K562 (cell line): ENCODE measurements at regions not wholly inside any gene's neighbourhood (a gene's known extent, or its start where the extent isn't known, plus 50 kb on each side); places are given as distances from the start of the nearest gene placed in this dataset.

ENCODE experiments used
- CHCHD3 ChIP-seq: fragments of 250-450 bp; sonication (Bioruptor Pico); IDR thresholded peaks from 2 replicates; pipeline ENCODE4 v2.1.2; 2022; ENCODE audit warnings: mild to moderate bottlenecking
- EP300 ChIP-seq: IDR thresholded peaks from 2 replicates; pipeline ENCODE4 v1.6.1; 2012; ENCODE audit warnings: low read length, improper control_type of control experiment
- EP400 ChIP-seq: fragments of 450-650 bp; IDR thresholded peaks from 2 replicates; pipeline ENCODE4 v1.6.1; 2017; ENCODE audit warnings: antibody characterized with exemption, mild to moderate bottlenecking, moderate library complexity
- HOXB6 ChIP-seq: fragments of 250-450 bp; sonication (Bioruptor Pico); IDR thresholded peaks from 2 replicates; pipeline ENCODE4 v1.5.1; 2022; ENCODE audit warnings: mild to moderate bottlenecking, borderline replicate concordance
- NR3C1 ChIP-seq: sonication (generic); formaldehyde crosslinking; IDR thresholded peaks from 2 replicates; pipeline ENCODE4 v1.8.1; 2022; ENCODE audit warnings: missing genetic modification reagents
- RAD21 ChIP-seq, 2 experiments: fragments of 250-450 bp in 1 of 2; fragments of 450-650 bp in 1 of 2; sonication (Bioruptor Pico) in 1 of 2; formaldehyde crosslinking in 1 of 2; IDR thresholded peaks in 1 of 2; conservative IDR thresholded peaks in 1 of 2; 2 replicates each; pipeline versions ENCODE4 v1.4.0 to v1.8.0; 2020 to 2022; ENCODE audit warnings: mild to moderate bottlenecking in 2 of 2, moderate library complexity in 1 of 2
- ZNF232 ChIP-seq: sonication (generic); formaldehyde crosslinking; IDR thresholded peaks from 2 replicates; pipeline ENCODE4 v1.8.0; 2022; ENCODE audit warnings: mild to moderate bottlenecking, missing genetic modification reagents
- ZNF324 ChIP-seq: fragments of 250-450 bp; sonication (Bioruptor Pico); IDR thresholded peaks from 2 replicates; pipeline ENCODE4 v1.4.0; 2020; ENCODE audit warnings: mild to moderate bottlenecking
- ZNF384 ChIP-seq: IDR thresholded peaks from 2 replicates; pipeline ENCODE4 v1.6.1; 2012; ENCODE audit warnings: low read depth, low read length, improper control_type of control experiment
- ZNF79 ChIP-seq: fragments of 250-450 bp; sonication (Bioruptor Pico); IDR thresholded peaks from 2 replicates; pipeline ENCODE4 v1.4.0; 2020; ENCODE audit warnings: low read depth, mild to moderate bottlenecking, moderate library complexity
- TF ChIP-seq, protein P1 (sequence below), 3 experiments: IDR thresholded peaks in 2 of 3; conservative IDR thresholded peaks in 1 of 3; 2 replicates each; pipeline ENCODE4 v1.5.1; 2011 to 2012; ENCODE audit warnings: low read length in 3 of 3, mild to moderate bottlenecking in 3 of 3, control low read depth in 2 of 3, improper control_type of control experiment in 1 of 3, inconsistent platforms in 1 of 3, low read depth in 1 of 3, mixed read lengths in 1 of 3, moderate library complexity in 1 of 3; ENCODE audit not compliant: insufficient read depth in 2 of 3

DNA sequence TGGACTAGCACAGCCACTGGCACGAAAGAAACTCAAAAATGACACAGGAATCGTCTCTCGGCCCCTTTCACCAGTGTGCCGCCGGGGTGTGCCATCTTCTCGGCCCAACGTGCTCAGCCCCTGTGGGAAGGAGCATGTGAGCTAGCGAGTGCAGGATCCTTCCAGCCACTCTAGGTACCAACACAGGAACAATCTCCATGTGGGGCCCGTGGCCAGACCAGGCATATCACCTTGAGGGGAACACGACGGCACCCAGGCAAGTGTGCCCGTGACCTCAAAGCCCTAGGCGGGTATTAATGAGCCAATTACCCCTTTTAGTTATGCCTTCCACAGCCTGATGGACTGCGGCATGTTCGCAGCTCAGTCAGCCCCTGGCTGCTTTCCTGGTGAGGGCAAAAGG lies 231.5 kb downstream of the FAT4 start:
- TF ChIP-seq ZNF79 (CRISPR knock-in tag) (no peak), EP400 (no peak), ZNF384 (no peak), HOXB6 (no peak), EP300 (no peak), ZNF232 (CRISPR knock-in tag) (no peak), NR3C1 (CRISPR knock-in tag) (no peak), ZNF324 (no peak), CHCHD3 (CRISPR knock-in tag) (no peak), RAD21 (CRISPR knock-in tag; conservative IDR thresholded peaks at IDR 0.05 in 1 of 2, IDR thresholded peaks at IDR 0.05 in 1 of 2) (no peak)
- TF ChIP-seq, protein P1, sequence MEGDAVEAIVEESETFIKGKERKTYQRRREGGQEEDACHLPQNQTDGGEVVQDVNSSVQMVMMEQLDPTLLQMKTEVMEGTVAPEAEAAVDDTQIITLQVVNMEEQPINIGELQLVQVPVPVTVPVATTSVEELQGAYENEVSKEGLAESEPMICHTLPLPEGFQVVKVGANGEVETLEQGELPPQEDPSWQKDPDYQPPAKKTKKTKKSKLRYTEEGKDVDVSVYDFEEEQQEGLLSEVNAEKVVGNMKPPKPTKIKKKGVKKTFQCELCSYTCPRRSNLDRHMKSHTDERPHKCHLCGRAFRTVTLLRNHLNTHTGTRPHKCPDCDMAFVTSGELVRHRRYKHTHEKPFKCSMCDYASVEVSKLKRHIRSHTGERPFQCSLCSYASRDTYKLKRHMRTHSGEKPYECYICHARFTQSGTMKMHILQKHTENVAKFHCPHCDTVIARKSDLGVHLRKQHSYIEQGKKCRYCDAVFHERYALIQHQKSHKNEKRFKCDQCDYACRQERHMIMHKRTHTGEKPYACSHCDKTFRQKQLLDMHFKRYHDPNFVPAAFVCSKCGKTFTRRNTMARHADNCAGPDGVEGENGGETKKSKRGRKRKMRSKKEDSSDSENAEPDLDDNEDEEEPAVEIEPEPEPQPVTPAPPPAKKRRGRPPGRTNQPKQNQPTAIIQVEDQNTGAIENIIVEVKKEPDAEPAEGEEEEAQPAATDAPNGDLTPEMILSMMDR (IDR thresholded peaks at IDR 0.05 in 2 of 3, conservative IDR thresholded peaks at IDR 0.05 in 1 of 3; ENCODE audit: insufficient read depth in 2 of 3, low read depth in 1 of 3, low read length in 3 of 3) = no peak
